ENCODE measurements at regions not wholly inside any gene's neighbourhood (a gene's known extent, or its start where the extent isn't known, plus 50 kb on each side); places are given as distances from the start of the nearest gene placed in this dataset.

DNA sequence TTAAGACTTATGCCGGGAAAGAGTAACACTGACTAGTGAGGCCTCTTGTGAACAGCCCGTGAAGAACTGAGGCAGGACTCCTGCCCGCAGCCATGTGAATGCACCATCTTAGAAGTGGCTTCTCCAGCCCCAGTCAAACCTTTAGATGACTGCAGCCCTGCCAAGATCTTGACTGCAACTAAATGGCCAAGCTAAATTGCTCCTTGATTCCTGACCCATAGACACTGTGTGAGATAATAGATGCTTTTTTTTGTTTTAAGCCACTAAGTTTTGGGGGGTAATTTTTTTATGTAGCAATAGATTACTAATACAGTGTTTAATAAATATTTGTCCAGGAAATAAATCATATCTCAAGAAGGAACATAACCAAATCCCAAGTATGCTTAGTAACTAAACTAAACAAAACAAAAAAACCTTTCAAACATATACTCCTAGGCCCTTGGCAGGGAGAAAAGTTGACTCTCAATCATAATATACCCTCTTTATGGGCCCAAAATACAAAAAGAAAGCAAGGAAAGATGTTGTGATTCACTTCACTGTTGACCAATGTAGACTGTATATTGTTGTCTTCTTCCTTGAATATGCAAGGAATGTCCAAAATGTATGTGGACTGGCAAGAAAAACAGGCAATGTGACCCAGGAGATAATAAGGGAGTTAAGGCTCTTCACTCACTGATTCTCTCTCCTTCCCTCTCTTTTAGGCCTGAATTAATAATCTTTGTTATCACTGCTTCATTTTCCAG, 79.7 kb upstream of the ZNF366 start:
- ChIA-PET CTCF (no interaction called here), POLR2A (ENCODE audit: unreplicated experiment) (no interaction called here)
- Histone ChIP-seq H2AFZ (replicated peaks; ENCODE audit: low read length, poor library complexity) (no peak overlapping the region), H3K9ac (ENCODE audit: low read depth, low read length) (no peak overlapping the region), H3K27ac (ENCODE audit: insufficient read depth, low read length) (peak overlapping the region; percentile 80; the same call in 1 of the 2 replicates), H2BK120ac (ENCODE audit: low read depth, low read length) (peak overlapping the region; percentile 49), H3K4me3 (ENCODE audit: insufficient read depth, low read depth, low read length) (no peak overlapping the region), H3K56ac (ENCODE audit: extremely low read depth, insufficient read depth, low read length) (no peak overlapping the region), H2BK15ac (ENCODE audit: low read depth, low read length) (no peak overlapping the region), H3K36me3 (ENCODE audit: control insufficient read depth, insufficient read depth, low read length) (no peaks in the 10 kb centered on the region), H3K23ac (ENCODE audit: low read depth, low read length) (no peak overlapping the region), H3K14ac (replicated peaks; ENCODE audit: low read depth, low read length) (0 out of 2 replicates have a peak overlapping the region, but pooled peaks have one; percentile 31), H2BK20ac (ENCODE audit: low read depth, low read length) (peak overlapping the region; percentile 79), H4K20me1 (ENCODE audit: insufficient read depth, low read length) (no peaks in the 10 kb centered on the region), H4K91ac (ENCODE audit: insufficient read depth, low read depth, low read length) (no peak overlapping the region), H3K9me3 (ENCODE audit: control insufficient read depth, insufficient read depth, low read length) (no peaks in the 10 kb centered on the region; the same call in 1 of the 2 replicates), H4K5ac (ENCODE audit: low read depth, low read length) (peak overlapping the region; percentile 73; the same call in 1 of the 2 replicates), H2AK9ac (replicated peaks; ENCODE audit: low read depth, low read length, poor library complexity) (no peak overlapping the region), H3K4me1 (ENCODE audit: control insufficient read depth, insufficient read depth, low read length) (peaks cover 14% of the 10 kb centered on the region), H3K79me1 (ENCODE audit: low read depth in 1 of 2, low read length in 2 of 2) (no peaks in the 10 kb centered on the region), H4K8ac (ENCODE audit: low read depth in 2 of 2, low read length in 2 of 2) (peak overlapping the region; percentile 27 to 48; a peak in 3 of 4 replicates), H3K4me2 (ENCODE audit: low read depth, low read length) (peak overlapping the region; percentile 16; the same call in 1 of the 2 replicates), H2BK5ac (ENCODE audit: low read depth, low read length, poor library complexity, severe bottlenecking) (peak overlapping the region; percentile 3), H2AK5ac (ENCODE audit: low read depth, low read length) (no peak overlapping the region; the same call in 1 of the 2 replicates), H3K9me1 (ENCODE audit: insufficient read depth, low read length) (peaks cover 7% of the 10 kb centered on the region; the same call in 1 of the 2 replicates), H3K4ac (ENCODE audit: low read depth, low read length) (peak overlapping the region; percentile 74), H3K27me3 (ENCODE audit: control insufficient read depth, insufficient read depth, low read length) (no peaks in the 10 kb centered on the region), H3K18ac (ENCODE audit: low read depth, low read length) (peak overlapping the region; percentile 89)
- DNase-seq (peak; percentile 16), ATAC-seq (ENCODE audit: low read depth) (peak; percentile 81)
- WGBS, 2 experiments (ENCODE audit: extremely low coverage in 2 of 2, insufficient read length in 1 of 2), result 100% methylated on average over 1 of the region's 3 CpGs; no CpG with 5 or more reads in 1 of the 2 experiments
- in situ Hi-C loops (cut with MboI; ENCODE audit: low sequenced_read_pairs) (no loop called here), intact Hi-C loops (cut with micrococcal nuclease) (no loop called here), dilution Hi-C loops (cut with HindIII; ENCODE audit: low sequenced_read_pairs, unreplicated experiment) (no loop called here)
- BruUV-seq (replicated peaks), result no TSS peak
- TF ChIP-seq MXI1 (IDR thresholded peaks at IDR 0.05; ENCODE audit: borderline replicate concordance, low read depth, low read length) (no peak), MAZ (IDR thresholded peaks at IDR 0.05; ENCODE audit: borderline replicate concordance, low read depth, low read length) (no peak), POLR2A (IDR thresholded peaks at IDR 0.05; ENCODE audit: low read depth, low read length) (no peak), BHLHE40 (IDR thresholded peaks at IDR 0.05; ENCODE audit: low read depth, low read length) (no peak), RAD21 (IDR thresholded peaks at IDR 0.05; ENCODE audit: low read length) (no peak), NFE2L2 (IDR thresholded peaks at IDR 0.05; ENCODE audit: low read depth, low read length) (no peak)
- TF ChIP-seq, protein P1, sequence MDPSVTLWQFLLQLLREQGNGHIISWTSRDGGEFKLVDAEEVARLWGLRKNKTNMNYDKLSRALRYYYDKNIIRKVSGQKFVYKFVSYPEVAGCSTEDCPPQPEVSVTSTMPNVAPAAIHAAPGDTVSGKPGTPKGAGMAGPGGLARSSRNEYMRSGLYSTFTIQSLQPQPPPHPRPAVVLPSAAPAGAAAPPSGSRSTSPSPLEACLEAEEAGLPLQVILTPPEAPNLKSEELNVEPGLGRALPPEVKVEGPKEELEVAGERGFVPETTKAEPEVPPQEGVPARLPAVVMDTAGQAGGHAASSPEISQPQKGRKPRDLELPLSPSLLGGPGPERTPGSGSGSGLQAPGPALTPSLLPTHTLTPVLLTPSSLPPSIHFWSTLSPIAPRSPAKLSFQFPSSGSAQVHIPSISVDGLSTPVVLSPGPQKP (IDR thresholded peaks at IDR 0.05; ENCODE audit: borderline replicate concordance, low read depth, low read length), result no peak
- TF ChIP-seq, protein P2, sequence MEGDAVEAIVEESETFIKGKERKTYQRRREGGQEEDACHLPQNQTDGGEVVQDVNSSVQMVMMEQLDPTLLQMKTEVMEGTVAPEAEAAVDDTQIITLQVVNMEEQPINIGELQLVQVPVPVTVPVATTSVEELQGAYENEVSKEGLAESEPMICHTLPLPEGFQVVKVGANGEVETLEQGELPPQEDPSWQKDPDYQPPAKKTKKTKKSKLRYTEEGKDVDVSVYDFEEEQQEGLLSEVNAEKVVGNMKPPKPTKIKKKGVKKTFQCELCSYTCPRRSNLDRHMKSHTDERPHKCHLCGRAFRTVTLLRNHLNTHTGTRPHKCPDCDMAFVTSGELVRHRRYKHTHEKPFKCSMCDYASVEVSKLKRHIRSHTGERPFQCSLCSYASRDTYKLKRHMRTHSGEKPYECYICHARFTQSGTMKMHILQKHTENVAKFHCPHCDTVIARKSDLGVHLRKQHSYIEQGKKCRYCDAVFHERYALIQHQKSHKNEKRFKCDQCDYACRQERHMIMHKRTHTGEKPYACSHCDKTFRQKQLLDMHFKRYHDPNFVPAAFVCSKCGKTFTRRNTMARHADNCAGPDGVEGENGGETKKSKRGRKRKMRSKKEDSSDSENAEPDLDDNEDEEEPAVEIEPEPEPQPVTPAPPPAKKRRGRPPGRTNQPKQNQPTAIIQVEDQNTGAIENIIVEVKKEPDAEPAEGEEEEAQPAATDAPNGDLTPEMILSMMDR (conservative IDR thresholded peaks at IDR 0.05; ENCODE audit: low read depth, low read length), result no peak
